HCT116 (cell line): ENCODE measurements at regions not wholly inside any gene's neighbourhood (a gene's known extent, or its start where the extent isn't known, plus 50 kb on each side); places are given as distances from the start of the nearest gene placed in this dataset.

Source experiments
- CBX3 ChIP-seq: IDR thresholded peaks from 2 replicates; pipeline ENCODE4 v1.6.1; 2012; ENCODE audit warnings: low read depth
- CEBPB ChIP-seq: IDR thresholded peaks from 2 replicates; pipeline ENCODE4 v1.6.1; 2012; ENCODE audit warnings: low read depth
- CTCF ChIP-seq, 3 experiments: fragments of 200-600 bp in 1 of 3; sonication (generic) in 1 of 3; IDR thresholded peaks in 2 of 3; conservative IDR thresholded peaks in 1 of 3; 2 replicates each; pipeline ENCODE4 v1.5.1; 2012 to 2017; ENCODE audit warnings: low read depth in 2 of 3, low read length in 2 of 3, antibody characterized with exemption in 1 of 3, borderline replicate concordance in 1 of 3, control low read depth in 1 of 3, mild to moderate bottlenecking in 1 of 3, mixed read lengths in 1 of 3, mixed run types in 1 of 3, moderate library complexity in 1 of 3; ENCODE audit not compliant: insufficient read depth in 1 of 3
- POLR2A ChIP-seq: IDR thresholded peaks from 2 replicates; pipeline ENCODE4 v1.7.0; 2011; ENCODE audit warnings: borderline replicate concordance; ENCODE audit not compliant: insufficient read depth, insufficient read length; ENCODE audit errors: extremely low read depth
- POLR2AphosphoS5 ChIP-seq: IDR thresholded peaks from 2 replicates; pipeline ENCODE4 v1.6.1; 2011; ENCODE audit warnings: mild to moderate bottlenecking, low read depth, low read length, moderate library complexity
- RAD21 ChIP-seq: IDR thresholded peaks from 2 replicates; pipeline ENCODE4 v1.6.1; 2012; ENCODE audit warnings: low read depth, mild to moderate bottlenecking
- SRF ChIP-seq: IDR thresholded peaks from 2 replicates; pipeline ENCODE4 v1.6.1; 2012; ENCODE audit warnings: low read depth
- YY1 ChIP-seq: IDR thresholded peaks from 2 replicates; pipeline ENCODE4 v1.6.1; 2011; ENCODE audit warnings: low read length, low read depth, moderate library complexity, mild to moderate bottlenecking; ENCODE audit not compliant: insufficient replicate concordance; ENCODE audit errors: extremely low read depth
- ZFX ChIP-seq: fragments of 450-650 bp; IDR thresholded peaks from 2 replicates; pipeline ENCODE4 v1.6.1; 2017
- TF ChIP-seq, protein P1 (sequence below): IDR thresholded peaks from 2 replicates; pipeline ENCODE4 v1.6.1; 2012

DNA sequence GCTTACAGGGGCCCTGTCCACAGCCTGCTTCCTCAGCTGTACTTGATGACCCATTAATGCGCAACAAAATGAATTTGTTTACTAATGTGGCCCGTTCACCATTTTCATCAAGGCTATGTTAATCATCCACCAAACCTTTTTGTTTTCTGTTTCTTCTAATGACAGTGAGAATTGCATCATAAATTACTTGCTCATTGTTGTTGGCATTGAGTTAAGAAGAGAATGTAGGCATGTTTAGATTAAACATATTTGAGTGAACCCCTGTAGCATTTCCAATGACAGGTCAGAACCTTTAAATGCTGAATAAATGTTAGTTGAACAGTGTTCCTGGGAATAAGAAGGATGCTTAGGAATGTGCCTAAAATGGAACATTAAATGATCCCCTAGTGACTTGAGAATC is 183.4 kb downstream of the SPRY1 start:
- TF ChIP-seq YY1 (no peak), POLR2AphosphoS5 (no peak), SRF (no peak), CTCF (IDR thresholded peaks at IDR 0.05 in 2 of 3, conservative IDR thresholded peaks at IDR 0.05 in 1 of 3; ENCODE audit: borderline replicate concordance in 1 of 3, insufficient read depth in 1 of 3, low read depth in 2 of 3, low read length in 2 of 3) (no peak), CEBPB (no peak), CBX3 (no peak), ZFX (no peak), POLR2A (no peak), RAD21 (no peak)
- TF ChIP-seq, protein P1, sequence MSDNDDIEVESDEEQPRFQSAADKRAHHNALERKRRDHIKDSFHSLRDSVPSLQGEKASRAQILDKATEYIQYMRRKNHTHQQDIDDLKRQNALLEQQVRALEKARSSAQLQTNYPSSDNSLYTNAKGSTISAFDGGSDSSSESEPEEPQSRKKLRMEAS = no peak
